AG04449 (cell line): ENCODE measurements at regions not wholly inside any gene's neighbourhood (a gene's known extent, or its start where the extent isn't known, plus 50 kb on each side); places are given as distances from the start of the nearest gene placed in this dataset.

ENCODE experiments used
- CTCF ChIA-PET: fragments of 350-600 bp; formaldehyde crosslinking; extraction: SDS; loops from one replicate; lab custom pipeline; 2021; ENCODE audit warnings: antibody characterized with exemption; lab: Yijun Ruan, JAX
- POLR2A ChIA-PET: fragments of 400-600, 350-600 bp; formaldehyde crosslinking; extraction: SDS; loops from one replicate; lab custom pipeline; 2020; ENCODE audit warnings: antibody characterized with exemption, inconsistent platforms; lab: Yijun Ruan, JAX
- DNase-seq: peaks from one replicate; pipeline ENCODE4 v3.0.0-alpha.2; 2010; ENCODE audit warnings: low read depth, low spot score
- H3K4me3 ChIP-seq: 2 replicates; pipeline ENCODE4 v1.5.1; 2011; ENCODE audit warnings: low read depth, mild to moderate bottlenecking, control low read depth, low read length
- CTCF ChIP-seq: IDR thresholded peaks from one replicate; pipeline ENCODE4 v1.5.1; 2011; ENCODE audit warnings: mild to moderate bottlenecking, moderate library complexity, low read length, control low read depth, inconsistent platforms; ENCODE audit not compliant: insufficient read depth; ENCODE audit errors: missing control alignments

- no peak overlapping the region for H3K4me3 ChIP-seq
- DNase-seq, result no peak
- TF ChIP-seq CTCF, result no peak
- POLR2A ChIA-PET, result no interaction called here
- CTCF ChIA-PET, result no interaction called here
Observed at GRCh38 chr15:93860701-93861100, 370.7 kb upstream of the MCTP2 start.

GRCh38 chr15:93859176-93859575 is 372.2 kb upstream of the MCTP2 start:
- no peak for DNase-seq
- TF ChIP-seq CTCF, result no peak
- ChIA-PET CTCF (interaction anchor here (1.2 kb wide), 1 partner anchor 772 kb away, joined by 3 read pairs; no protein-coding TSS in a partner anchor), POLR2A (no interaction called here)
- H3K4me3 ChIP-seq, result no peak overlapping the region

- no peak for DNase-seq
- ChIA-PET CTCF (interaction anchor here (1.0 kb wide), 1 partner anchor 30 kb away, joined by 3 read pairs; no protein-coding TSS in a partner anchor), POLR2A (no interaction called here)
Observed at GRCh38 chr15:93855181-93855826, 376.1 kb upstream of the MCTP2 start.

GRCh38 chr15:93854088-93854487 is 377.3 kb upstream of the MCTP2 start:
- DNase-seq, result no peak
- no peak for TF ChIP-seq CTCF
- CTCF ChIA-PET, result no interaction called here
- POLR2A ChIA-PET, result no interaction called here
- no peak overlapping the region for H3K4me3 ChIP-seq

More at GRCh38 chr15:93855181-93855826, 376.1 kb upstream of the MCTP2 start:
- H3K4me3 ChIP-seq, result no peak overlapping the region
- no peak for TF ChIP-seq CTCF

- no peak overlapping the region for H3K4me3 ChIP-seq
- ChIA-PET CTCF (no interaction called here), POLR2A (no interaction called here)
- no peak for TF ChIP-seq CTCF
- no peak for DNase-seq
Observed at GRCh38 chr15:93852761-93853160, 378.6 kb upstream of the MCTP2 start.

- no peak for DNase-seq
- H3K4me3 ChIP-seq, result no peak overlapping the region
- POLR2A ChIA-PET, result no interaction called here
- no peak for TF ChIP-seq CTCF
- CTCF ChIA-PET, result no interaction called here
Observed at GRCh38 chr15:93848490-93848889, 382.9 kb upstream of the MCTP2 start.
